ENCODE measurements at regions not wholly inside any gene's neighbourhood (a gene's known extent, or its start where the extent isn't known, plus 50 kb on each side); places are given as distances from the start of the nearest gene placed in this dataset.

- Histone ChIP-seq H3K4me1 (no peaks in the 10 kb centered on the region), H3K4me3 (no peak overlapping the region), H3K36me3 (no peaks in the 10 kb centered on the region), H3K9me3 (no peaks in the 10 kb centered on the region), H3K27ac (no peak overlapping the region), H3K27me3 (no peaks in the 10 kb centered on the region)
- TF ChIP-seq, protein P1, sequence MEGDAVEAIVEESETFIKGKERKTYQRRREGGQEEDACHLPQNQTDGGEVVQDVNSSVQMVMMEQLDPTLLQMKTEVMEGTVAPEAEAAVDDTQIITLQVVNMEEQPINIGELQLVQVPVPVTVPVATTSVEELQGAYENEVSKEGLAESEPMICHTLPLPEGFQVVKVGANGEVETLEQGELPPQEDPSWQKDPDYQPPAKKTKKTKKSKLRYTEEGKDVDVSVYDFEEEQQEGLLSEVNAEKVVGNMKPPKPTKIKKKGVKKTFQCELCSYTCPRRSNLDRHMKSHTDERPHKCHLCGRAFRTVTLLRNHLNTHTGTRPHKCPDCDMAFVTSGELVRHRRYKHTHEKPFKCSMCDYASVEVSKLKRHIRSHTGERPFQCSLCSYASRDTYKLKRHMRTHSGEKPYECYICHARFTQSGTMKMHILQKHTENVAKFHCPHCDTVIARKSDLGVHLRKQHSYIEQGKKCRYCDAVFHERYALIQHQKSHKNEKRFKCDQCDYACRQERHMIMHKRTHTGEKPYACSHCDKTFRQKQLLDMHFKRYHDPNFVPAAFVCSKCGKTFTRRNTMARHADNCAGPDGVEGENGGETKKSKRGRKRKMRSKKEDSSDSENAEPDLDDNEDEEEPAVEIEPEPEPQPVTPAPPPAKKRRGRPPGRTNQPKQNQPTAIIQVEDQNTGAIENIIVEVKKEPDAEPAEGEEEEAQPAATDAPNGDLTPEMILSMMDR (IDR thresholded peaks at IDR 0.05): no peak
- FAIRE-seq (no peak), DNase-seq (no peak), ATAC-seq (no peak)
- intact Hi-C loops (cut with DNase I): no loop called here
- WGBS, 2 donors: 19 to 24% methylated on average over 4 of the region's 4 CpGs
These were observed 420.1 kb upstream of the PAPPA start for GRCh38 chr9:115733318-115734110.

DNA sequence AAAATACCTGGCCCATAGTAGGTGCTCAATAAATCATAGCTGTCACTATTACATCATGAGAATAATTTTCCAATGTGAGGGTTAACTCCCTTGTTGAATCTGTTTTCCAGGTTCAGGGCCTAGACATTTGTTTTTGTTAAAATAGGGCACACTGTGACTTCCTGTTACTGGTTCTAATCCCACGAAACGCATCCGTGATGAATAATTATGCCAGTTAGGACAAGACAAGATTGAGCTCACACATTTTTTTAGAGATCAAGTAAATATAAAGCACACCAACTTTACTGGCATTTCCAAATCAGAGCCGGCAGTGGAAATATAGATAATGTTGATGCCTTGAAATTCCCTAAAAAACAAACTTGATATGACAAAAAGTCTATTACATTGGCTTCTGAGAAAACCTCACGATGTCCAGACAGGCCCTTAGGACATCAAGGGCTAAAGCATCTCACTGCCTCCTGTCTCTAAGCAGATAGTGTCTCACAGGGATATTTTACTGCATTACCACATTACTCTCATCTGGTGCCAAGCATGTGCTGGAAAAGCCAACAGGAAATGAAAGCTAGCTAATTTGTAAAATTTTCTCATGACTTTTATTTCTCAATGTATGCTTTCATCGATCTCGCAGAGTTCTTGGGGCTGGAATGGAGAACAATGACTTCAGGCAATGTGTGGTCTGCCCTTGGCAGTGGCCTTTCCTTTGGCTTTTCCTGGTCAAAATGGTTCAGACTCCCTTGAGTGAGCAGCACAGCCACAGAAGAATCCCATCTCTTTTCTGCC, 414.3 kb upstream of the PAPPA start:
- FAIRE-seq: no peak
- intact Hi-C loops (cut with DNase I): no loop called here

DNA sequence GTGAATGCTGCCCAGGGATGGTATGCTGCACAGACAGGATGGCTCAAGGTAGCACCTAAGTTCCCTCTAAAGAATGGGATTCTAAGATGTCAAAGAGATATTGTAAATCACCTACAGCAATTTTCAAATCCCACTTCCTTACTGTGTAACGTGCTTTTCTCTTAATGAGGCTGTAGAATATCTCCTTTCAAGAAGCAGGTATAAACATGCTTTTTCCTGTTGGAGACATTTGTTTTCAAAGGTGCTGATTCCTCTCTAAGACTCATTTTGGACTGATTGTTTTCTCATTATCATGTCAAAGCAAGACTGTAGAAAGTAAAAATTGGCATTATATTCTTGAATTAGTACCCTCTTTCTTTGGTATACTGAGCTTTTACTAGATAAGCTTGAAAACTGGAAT, 412.6 kb upstream of the PAPPA start:
- Histone ChIP-seq H3K4me1 (no peaks in the 10 kb centered on the region), H3K27me3 (no peaks in the 10 kb centered on the region), H3K9me3 (no peaks in the 10 kb centered on the region), H3K4me3 (no peak overlapping the region), H3K27ac (no peak overlapping the region), H3K36me3 (no peaks in the 10 kb centered on the region)
- no peak for ATAC-seq
- FAIRE-seq: no peak
- 45 to 50% methylated on average over 1 of the region's 1 CpG for WGBS, 2 donors
- intact Hi-C loops (cut with DNase I): no loop called here
- no peak for DNase-seq
- TF ChIP-seq, protein P1 (IDR thresholded peaks at IDR 0.05): no peak

More for the DNA sequence above, 414.3 kb upstream of the PAPPA start:
- Histone ChIP-seq H3K4me1 (no peaks in the 10 kb centered on the region), H3K36me3 (no peaks in the 10 kb centered on the region), H3K9me3 (no peaks in the 10 kb centered on the region), H3K4me3 (no peak overlapping the region), H3K27me3 (no peaks in the 10 kb centered on the region), H3K27ac (no peak overlapping the region)
- 70 to 74% methylated on average over 7 of the region's 7 CpGs for WGBS, 2 donors
- DNase-seq: no peak
- ATAC-seq: no peak
- TF ChIP-seq, protein P1 (IDR thresholded peaks at IDR 0.05): no peak

DNA sequence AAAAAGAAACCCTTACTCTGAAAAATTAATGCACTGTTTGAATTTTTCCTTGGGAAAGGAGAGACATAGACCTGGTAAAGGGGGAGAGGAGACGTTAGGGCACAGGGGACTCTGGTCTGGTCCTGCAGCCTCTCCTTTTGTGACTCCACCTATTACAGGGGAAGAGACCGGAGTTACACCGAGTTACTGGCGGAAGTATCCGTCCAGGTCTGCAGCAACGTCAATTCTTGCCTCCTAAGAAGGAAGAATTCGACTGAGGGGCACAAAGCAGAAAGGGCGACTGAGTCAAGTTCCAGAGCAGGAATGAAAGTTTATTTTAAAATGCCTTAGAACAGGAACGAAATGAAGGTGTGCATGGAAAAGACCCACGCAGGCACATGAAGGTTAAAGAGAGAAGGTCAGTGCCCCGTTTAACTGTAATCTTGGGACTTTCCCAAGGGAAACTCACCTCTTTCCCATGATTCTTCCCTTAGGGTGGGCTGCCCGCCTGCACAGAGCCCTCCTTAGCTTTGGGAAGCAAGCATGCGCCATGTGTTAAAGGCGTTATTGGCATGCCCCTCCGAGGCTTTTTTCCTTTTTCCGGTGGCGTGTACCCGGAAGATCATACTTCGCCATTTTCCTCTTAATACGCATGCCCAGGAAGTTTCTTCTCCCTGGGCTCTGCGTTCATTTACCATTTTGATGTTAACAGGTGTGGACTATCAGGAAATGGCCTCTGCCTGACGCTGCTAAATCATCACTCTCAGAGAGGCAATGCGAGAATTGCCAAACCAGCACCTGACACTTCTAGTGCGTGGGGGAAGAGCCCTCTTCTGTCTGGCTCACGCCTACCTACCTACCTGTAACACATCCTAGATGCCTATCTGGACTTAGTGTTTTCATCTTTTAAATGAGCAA, 409.6 kb upstream of the PAPPA start:
- DNase-seq (no peak), ATAC-seq (no peak), FAIRE-seq (no peak)
- 67 to 77% methylated on average over 25 of the region's 25 CpGs for WGBS, 2 donors
- TF ChIP-seq, protein P1 (IDR thresholded peaks at IDR 0.05): no peak
- H3K9me3 ChIP-seq: no peaks in the 10 kb centered on the region
- H3K27me3 ChIP-seq: no peaks in the 10 kb centered on the region
- no peaks in the 10 kb centered on the region for H3K4me1 ChIP-seq
- intact Hi-C loops (cut with DNase I): no loop called here
- H3K36me3 ChIP-seq: no peaks in the 10 kb centered on the region
- H3K27ac ChIP-seq: no peak overlapping the region
- H3K4me3 ChIP-seq: no peak overlapping the region
